Prostate gland (tissue), 2 donors: ENCODE measurements at regions not wholly inside any gene's neighbourhood (a gene's known extent, or its start where the extent isn't known, plus 50 kb on each side); places are given as distances from the start of the nearest gene placed in this dataset.

Experiments
- CTCF ChIP-seq, 4 experiments: fragments of 200-600 bp in 2 of 4; fragments of 450-650 bp in 2 of 4; sonication (generic) in 2 of 4; IDR thresholded peaks; 1 replicate in 3 of 4; 2 replicates in 1 of 4; pipeline ENCODE4 v1.5.1; 2016 to 2019; ENCODE audit warnings: antibody characterized with exemption in 4 of 4, mild to moderate bottlenecking in 2 of 4, moderate library complexity in 2 of 4
- POLR2A ChIP-seq: fragments of 450-650 bp; IDR thresholded peaks from one replicate; pipeline ENCODE4 v1.6.1; 2016; ENCODE audit warnings: antibody characterized with exemption, mild to moderate bottlenecking
- POLR2AphosphoS5 ChIP-seq: sonication (generic); formaldehyde crosslinking; IDR thresholded peaks from one replicate; pipeline ENCODE4 v1.6.1; 2017; ENCODE audit warnings: antibody characterized with exemption

- TF ChIP-seq CTCF (IDR thresholded peaks at IDR 0.05) (no peak), POLR2AphosphoS5 (no peak), POLR2A (no peak)
These were observed 886.2 kb upstream of the ZWINT start for GRCh38 chr10:57247271-57247670.
